Stomach smooth muscle (tissue), 2 donors: ENCODE measurements at regions not wholly inside any gene's neighbourhood (a gene's known extent, or its start where the extent isn't known, plus 50 kb on each side); places are given as distances from the start of the nearest gene placed in this dataset.

Experiments
- H3K27ac ChIP-seq: one replicate; pipeline ENCODE4 v1.7.0; 2013; ENCODE audit warnings: mild to moderate bottlenecking, low read length, inconsistent platforms
- H3K27me3 ChIP-seq, 2 donors: one replicate each; pipeline ENCODE4 v1.7.0; 2013; ENCODE audit warnings: low read length in 2 of 2; ENCODE audit not compliant: insufficient read depth in 2 of 2, control insufficient read depth in 1 of 2
- H3K36me3 ChIP-seq, 2 donors: one replicate each; pipeline ENCODE4 v1.7.0; 2013; ENCODE audit warnings: low read length in 2 of 2; ENCODE audit not compliant: control insufficient read depth in 2 of 2, insufficient read depth in 2 of 2
- H3K4me1 ChIP-seq: one replicate; pipeline ENCODE4 v1.7.0; 2013; ENCODE audit warnings: low read length; ENCODE audit not compliant: control insufficient read depth, insufficient read depth
- H3K4me3 ChIP-seq, 2 donors: one replicate each; pipeline ENCODE4 v1.7.0; 2013; ENCODE audit warnings: low read length in 2 of 2
- H3K9ac ChIP-seq, 2 donors: one replicate each; pipeline ENCODE4 v1.7.0; 2013; ENCODE audit warnings: low read length in 2 of 2, mild to moderate bottlenecking in 1 of 2
- H3K9me3 ChIP-seq, 2 donors: one replicate each; pipeline ENCODE4 v1.7.0; 2013; ENCODE audit warnings: low read length in 2 of 2; ENCODE audit not compliant: control insufficient read depth in 2 of 2
- donor health status: healthy.
- donor health status: Pancreatic carcinoma.

DNA sequence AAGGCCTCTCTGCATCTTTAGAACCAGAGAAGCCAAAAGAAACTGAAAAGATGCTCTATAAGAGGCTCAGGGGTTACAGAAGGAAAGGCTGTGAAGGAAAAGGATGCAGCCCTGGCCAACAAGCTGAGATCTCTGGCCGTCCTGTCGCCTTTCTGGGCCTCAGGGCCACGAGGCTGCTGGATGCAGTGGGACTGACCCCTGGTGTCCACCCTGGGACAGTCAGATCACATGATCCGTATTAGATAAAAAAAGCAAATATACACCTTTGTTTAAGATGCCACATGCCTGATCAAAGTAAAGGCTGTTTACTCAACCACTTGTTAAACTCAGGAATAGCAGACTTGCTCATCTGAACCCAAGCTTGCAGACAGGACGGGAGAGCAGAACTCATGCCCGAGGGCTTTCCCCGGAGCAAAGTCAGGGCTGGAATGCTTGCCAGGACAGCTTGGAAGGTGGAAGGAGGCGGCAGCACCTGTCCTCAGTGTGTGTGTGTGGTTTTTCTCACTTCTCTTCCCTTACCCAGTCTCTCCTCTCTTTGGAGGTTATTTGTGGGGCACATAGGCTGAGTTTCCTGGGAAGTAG is 206.5 kb upstream of the TSHZ3 start:
- Histone ChIP-seq H3K9me3 (peaks cover 0 to 4% of the 10 kb centered on the region in 2 donors), H3K9ac (no peak overlapping the region), H3K4me1 (peaks cover 2% of the 10 kb centered on the region), H3K36me3 (no peaks in the 10 kb centered on the region), H3K27me3 (no peaks in the 10 kb centered on the region), H3K4me3 (no peak overlapping the region), H3K27ac (no peak overlapping the region)

DNA sequence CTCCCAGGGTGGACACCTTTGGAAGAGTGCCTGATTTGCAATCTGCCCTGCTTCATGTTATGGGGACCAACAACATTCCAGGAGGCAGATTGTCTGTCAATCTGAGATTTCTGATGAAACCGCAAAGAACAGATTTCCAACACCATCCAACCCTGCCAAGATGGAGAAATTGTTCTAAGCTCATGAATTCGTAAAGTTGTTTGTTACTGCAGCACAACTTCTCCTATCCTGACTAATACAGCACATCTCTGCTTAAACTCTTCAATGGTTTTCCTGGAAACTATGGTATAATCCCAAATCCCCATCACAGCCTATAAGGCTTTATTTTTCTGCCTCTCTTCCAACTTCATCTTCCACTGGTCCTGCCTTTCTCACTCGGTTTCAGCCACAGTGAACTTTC is 210.3 kb upstream of the TSHZ3 start:
- Histone ChIP-seq H3K27me3 (no peaks in the 10 kb centered on the region), H3K9me3 (peaks cover 0 to 4% of the 10 kb centered on the region in 2 donors), H3K36me3 (no peaks in the 10 kb centered on the region), H3K27ac (no peak overlapping the region), H3K4me1 (peaks cover 2% of the 10 kb centered on the region), H3K9ac (no peak overlapping the region), H3K4me3 (no peak overlapping the region)

DNA sequence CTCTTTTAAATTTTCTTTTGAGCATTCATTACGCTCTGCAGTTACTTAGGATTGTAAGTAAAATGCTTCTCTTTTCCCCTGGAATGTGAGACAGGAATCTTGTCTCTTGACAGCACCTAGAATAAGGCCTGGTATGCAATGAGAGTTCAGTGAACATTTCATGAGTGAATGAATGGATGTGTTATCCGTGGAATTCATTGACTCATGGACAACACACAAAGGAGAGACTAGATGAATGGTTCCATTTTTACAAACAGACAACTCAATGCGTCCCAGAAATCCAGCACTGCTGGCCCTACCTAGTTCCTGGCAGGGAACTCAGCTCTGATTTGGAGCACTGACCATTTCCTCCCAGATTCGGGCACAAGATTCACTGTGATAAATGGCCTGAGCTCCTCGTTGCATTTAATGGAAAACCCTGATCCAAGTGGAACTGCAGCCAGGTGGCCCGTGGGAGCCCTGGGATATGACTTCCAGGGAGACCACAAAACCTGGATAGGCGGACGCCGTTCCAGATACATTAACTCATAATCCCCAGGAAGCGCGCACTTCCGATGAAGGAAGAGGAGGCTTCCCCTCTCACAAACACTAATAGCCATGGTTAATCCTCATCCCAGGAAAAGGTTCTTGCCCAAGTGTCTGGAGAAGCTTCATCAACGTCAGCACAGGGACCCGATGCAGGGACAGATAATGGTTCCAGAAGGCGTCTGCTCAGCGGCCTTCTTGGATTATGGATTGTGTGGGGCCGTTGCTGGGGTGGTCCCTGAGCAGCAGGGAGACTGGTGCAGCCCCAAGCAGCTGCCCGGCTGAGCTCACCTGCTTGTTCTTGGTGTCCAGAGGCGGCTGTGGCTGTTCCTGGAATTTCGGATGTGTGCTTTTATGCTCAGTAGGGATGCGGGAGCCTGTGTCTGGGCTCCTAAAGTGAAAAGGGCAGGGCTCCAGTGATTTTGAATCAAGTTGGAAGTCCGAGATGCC is 211.1 kb upstream of the TSHZ3 start:
- Histone ChIP-seq H3K4me1 (peaks cover 2% of the 10 kb centered on the region), H3K4me3 (no peak overlapping the region), H3K36me3 (no peaks in the 10 kb centered on the region), H3K27me3 (peaks cover 0 to 3% of the 10 kb centered on the region in 2 donors), H3K9ac (no peak overlapping the region), H3K27ac (no peak overlapping the region), H3K9me3 (peaks cover 0 to 4% of the 10 kb centered on the region in 2 donors)

DNA sequence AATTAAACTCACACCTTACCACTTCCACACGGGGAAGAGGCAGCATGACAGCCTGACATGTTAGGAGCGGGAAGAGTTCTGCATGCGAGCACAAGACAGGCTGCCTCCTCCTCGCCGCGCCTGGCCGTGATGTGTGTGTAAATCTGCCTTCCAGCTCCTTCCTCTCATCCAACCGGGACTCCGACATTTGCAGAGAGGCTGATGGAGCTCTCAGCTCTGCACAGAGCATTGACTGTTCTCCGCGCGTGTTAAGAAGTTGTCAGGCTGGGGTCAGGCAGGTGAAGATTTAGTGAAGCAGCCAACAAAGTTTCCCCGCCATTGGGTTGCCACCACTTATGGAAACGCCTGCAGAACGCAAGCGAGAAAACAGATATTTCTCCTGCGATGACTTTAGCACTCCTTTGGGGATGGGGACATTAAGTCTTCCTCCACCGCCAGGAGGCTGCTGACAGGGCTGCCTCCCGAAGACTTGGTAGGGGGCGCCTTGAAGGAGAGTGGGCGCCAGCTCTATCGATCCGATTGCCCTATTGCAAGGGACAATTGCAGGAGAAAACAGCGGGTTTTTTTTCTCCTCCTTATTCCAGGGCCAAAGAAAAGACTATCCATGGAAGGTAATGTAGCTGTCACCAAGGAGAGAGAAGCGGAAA is 213.9 kb upstream of the TSHZ3 start:
- H3K27me3 ChIP-seq = peaks cover 0 to 3% of the 10 kb centered on the region in 2 donors
- peaks cover 0 to 6% of the 10 kb centered on the region in 2 donors for H3K9me3 ChIP-seq
- H3K4me3 ChIP-seq = no peak overlapping the region
- no peaks in the 10 kb centered on the region for H3K36me3 ChIP-seq
- no peak overlapping the region for H3K27ac ChIP-seq
- H3K4me1 ChIP-seq = peaks cover 2% of the 10 kb centered on the region
- no peak overlapping the region for H3K9ac ChIP-seq

DNA sequence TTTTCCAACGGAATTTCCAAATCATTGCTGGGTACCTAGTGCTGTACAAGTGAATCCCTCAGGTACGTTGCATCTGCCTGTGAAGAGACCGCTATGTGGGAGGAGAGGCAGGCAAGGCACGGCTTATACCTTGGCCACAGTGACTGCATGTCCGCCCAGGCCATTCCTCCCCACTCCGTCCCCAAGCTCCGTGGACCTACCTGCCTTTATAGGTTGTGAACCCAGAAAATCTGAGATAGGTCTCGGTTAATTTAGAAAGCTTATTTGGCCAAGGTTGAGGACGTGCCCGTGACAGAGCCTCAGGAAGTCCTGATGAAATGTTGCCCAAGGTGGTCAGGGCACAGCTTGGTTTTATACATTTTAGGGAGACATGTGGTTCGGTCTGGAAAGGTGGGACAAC is 218.5 kb upstream of the TSHZ3 start:
- no peak overlapping the region for H3K9ac ChIP-seq

DNA sequence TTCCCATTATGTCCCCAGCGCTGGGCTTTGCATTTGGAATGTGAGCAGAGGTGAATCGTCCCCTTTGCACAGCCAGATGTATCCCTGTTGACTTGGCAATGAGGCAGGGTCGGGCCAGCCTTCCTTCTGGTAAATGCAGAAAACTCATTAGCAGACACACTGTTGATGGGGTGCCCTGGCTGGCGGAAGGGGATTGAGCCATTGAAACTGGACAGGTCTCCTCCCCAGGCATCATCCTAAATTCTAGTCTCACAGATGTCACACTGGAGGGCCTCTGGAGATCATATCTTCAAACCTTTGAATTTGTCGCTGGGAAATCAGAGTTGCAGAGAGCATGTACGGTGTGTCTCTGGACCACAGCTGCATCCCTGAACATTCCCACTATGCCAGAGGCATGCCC is 219.5 kb upstream of the TSHZ3 start:
- Histone ChIP-seq H3K4me3 (no peak overlapping the region), H3K36me3 (no peaks in the 10 kb centered on the region), H3K9me3 (peaks cover 0 to 2% of the 10 kb centered on the region in 2 donors), H3K27me3 (peaks cover 0 to 3% of the 10 kb centered on the region in 2 donors), H3K4me1 (no peaks in the 10 kb centered on the region), H3K9ac (no peak overlapping the region), H3K27ac (no peak overlapping the region)

More for the DNA sequence above, 218.5 kb upstream of the TSHZ3 start:
- no peaks in the 10 kb centered on the region for H3K4me1 ChIP-seq
- peaks cover 0 to 2% of the 10 kb centered on the region in 2 donors for H3K9me3 ChIP-seq
- H3K4me3 ChIP-seq = no peak overlapping the region
- H3K27ac ChIP-seq = no peak overlapping the region
- H3K27me3 ChIP-seq = peaks cover 0 to 3% of the 10 kb centered on the region in 2 donors
- H3K36me3 ChIP-seq = no peaks in the 10 kb centered on the region

DNA sequence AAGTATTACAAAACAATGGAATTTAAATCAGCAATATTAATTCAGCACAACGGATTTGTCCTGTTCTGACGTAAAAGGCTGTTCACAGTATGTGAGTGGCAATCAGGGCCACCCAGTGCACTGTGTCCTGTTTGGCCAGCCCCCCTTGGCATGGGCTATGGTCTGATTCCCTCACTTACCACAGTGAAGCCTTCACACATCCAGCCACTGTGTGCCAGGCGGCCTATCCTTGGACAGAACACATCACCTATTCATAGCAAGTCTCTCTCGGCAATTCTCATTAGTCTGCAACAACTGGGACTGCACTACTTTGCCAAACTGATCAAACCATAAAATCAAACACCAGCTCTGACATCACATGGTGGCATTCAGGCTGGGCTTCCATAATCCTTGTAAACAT is 221.5 kb upstream of the TSHZ3 start:
- Histone ChIP-seq H3K9ac (no peak overlapping the region), H3K27ac (no peak overlapping the region), H3K9me3 (peaks cover 0 to 2% of the 10 kb centered on the region in 2 donors), H3K4me1 (no peaks in the 10 kb centered on the region), H3K36me3 (no peaks in the 10 kb centered on the region), H3K27me3 (no peaks in the 10 kb centered on the region), H3K4me3 (no peak overlapping the region)

DNA sequence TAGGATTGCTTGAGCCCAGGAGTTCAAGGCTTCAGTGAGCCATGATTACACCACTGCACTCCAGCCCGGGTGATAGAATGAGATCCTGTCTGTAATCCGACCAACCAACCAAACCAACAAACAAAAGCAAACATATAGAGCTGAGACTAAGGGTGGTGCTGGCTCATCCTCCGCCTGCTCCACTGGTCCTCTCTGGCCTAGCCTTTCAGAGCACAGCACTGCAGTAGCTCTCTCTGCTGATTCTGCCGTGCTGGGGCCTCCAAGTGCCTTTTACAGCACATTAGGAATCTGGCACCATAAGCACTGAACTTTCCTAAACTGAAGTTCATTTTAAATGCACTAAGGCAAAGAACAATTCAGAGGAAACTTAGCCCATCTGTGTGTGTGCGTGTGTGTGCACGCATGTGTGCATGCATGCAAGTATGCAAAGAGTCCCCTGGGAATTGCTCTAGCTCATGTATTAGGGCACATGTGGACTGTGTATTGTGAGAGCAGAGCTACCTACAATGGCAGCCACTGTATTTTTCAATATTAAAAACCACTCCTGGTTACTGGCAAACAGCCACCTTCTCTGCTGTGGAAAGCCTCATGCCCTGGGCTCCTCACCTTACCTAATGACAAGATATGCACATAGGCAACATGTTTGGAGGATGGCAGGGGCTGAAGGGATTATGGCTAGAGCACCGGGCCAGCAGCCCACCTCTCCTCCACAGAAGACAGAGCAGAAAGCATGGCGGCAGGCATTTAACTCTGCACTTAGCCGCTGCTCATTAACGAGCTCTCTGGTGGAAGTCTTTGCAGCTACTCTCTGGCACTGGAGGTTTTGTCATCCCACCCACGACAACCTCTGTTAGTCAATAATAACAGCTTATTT is 223.1 kb upstream of the TSHZ3 start:
- no peaks in the 10 kb centered on the region for H3K36me3 ChIP-seq
- H3K27me3 ChIP-seq = no peaks in the 10 kb centered on the region
- H3K27ac ChIP-seq = no peak overlapping the region

DNA sequence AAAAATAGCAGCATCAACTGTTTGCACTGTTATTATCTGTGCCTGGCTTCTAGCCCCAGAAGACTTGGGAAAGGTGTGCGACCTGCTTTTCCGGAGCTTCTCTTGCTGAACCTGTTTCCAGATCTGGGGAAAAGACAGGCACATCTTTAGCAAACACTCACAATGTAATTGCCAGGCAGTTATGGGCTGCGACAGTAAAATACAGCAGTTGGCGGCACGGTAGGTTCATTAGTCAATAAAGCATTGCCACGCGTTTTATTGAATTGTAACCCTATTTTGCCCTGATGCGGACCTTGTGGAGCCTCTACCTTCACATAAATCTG is 223.7 kb upstream of the TSHZ3 start:
- H3K4me1 ChIP-seq = no peaks in the 10 kb centered on the region
- H3K36me3 ChIP-seq = no peaks in the 10 kb centered on the region
- no peaks in the 10 kb centered on the region for H3K9me3 ChIP-seq
- H3K4me3 ChIP-seq = no peak overlapping the region
- no peak overlapping the region for H3K9ac ChIP-seq
- no peak overlapping the region for H3K27ac ChIP-seq
- no peaks in the 10 kb centered on the region for H3K27me3 ChIP-seq

More for the DNA sequence above, 223.1 kb upstream of the TSHZ3 start:
- Histone ChIP-seq H3K9me3 (peaks cover 0 to 2% of the 10 kb centered on the region in 2 donors), H3K4me1 (no peaks in the 10 kb centered on the region), H3K9ac (no peak overlapping the region), H3K4me3 (no peak overlapping the region)

DNA sequence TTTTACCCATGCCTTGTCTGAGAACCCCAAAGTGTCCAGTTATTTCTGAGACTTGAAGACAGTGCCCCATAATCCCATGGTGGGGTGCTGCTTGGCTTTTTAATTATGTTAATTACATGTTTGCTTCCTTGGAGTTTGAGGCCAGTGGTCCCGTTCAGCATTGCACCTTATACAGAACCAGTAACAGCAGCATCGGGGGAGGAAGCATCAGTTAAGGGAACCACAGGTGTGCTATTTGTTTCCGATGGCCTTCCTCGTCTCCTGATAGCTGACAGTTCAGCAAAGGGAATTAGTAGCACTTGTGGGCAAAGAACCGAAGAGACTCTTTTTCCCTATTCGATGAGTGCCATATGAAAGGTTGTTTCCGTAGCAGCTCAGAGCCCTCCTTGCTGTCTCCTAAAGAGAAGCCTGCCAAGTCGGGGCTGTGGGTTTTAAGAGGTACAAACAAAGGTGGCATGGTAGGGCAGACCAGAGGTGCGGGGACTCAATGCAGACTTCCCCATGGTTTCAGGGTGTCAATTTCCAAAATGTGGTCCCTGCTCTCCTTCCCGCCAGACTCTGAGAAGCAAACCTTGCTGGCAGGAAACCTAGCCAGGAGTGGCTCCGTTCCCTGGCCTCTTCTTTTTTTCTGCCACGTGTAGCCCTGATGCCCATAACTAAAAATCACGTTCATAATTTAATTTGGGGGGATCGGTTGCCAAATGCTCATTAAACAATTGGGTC is 225.2 kb upstream of the TSHZ3 start:
- H3K27me3 ChIP-seq = no peaks in the 10 kb centered on the region
- no peaks in the 10 kb centered on the region for H3K36me3 ChIP-seq
- H3K9me3 ChIP-seq = no peaks in the 10 kb centered on the region
- H3K4me1 ChIP-seq = no peaks in the 10 kb centered on the region
- no peak overlapping the region for H3K9ac ChIP-seq
- H3K27ac ChIP-seq = no peak overlapping the region
- H3K4me3 ChIP-seq = no peak overlapping the region
